GM12878 (cell line): ENCODE measurements at regions not wholly inside any gene's neighbourhood (a gene's known extent, or its start where the extent isn't known, plus 50 kb on each side); places are given as distances from the start of the nearest gene placed in this dataset.

Source experiments
- ATAC-seq: fragments of 200-7000 bp; cut with Tn5 transposase; 3 replicates; pipeline ENCODE4 v1.9.1; 2020; ENCODE audit warnings: mild to moderate bottlenecking, moderate library complexity
- BruUV-seq: library from RNA; stranded (reverse); fragments of 400-500 nt; replicated peaks from 2 replicates; lab custom pipeline; 2021; lab: Mats Ljungman, UMichigan
- CTCF ChIA-PET: fragments of 300-600 bp; sonication (Branson Sonifier 250); formaldehyde crosslinking; extraction: SDS; loops from one replicate; lab custom pipeline; 2021; ENCODE audit warnings: inconsistent platforms; lab: Yijun Ruan, JAX
- POLR2A ChIA-PET: fragments of 350-600 bp; formaldehyde crosslinking; extraction: SDS; loops from one replicate; lab custom pipeline; 2021; ENCODE audit warnings: inconsistent platforms; lab: Charles Lee
- RAD21 ChIA-PET: fragments of 300-600 bp; sonication (Branson Sonifier 250); formaldehyde crosslinking; loops from one replicate; lab custom pipeline; 2023; ENCODE audit warnings: antibody characterized with exemption; ENCODE audit not compliant: unreplicated experiment; lab: Charles Lee
- SMC1A ChIA-PET: fragments of 300-600 bp; sonication (Branson Sonifier 250); formaldehyde crosslinking; loops from one replicate; lab custom pipeline; 2023; ENCODE audit not compliant: unreplicated experiment, uncharacterized antibody; lab: Charles Lee
- DNase-seq: peaks from one replicate; pipeline ENCODE4 v3.0.0-alpha.2; 2011; ENCODE audit warnings: low read depth, low spot score
- FAIRE-seq: peaks from 3 replicates; lab custom pipeline; 2011; peaks lifted over from hg19 to GRCh38; lab: Jason Lieb, UNC
- H2AFZ ChIP-seq: 2 replicates; pipeline ENCODE4 v1.6.0; 2011; ENCODE audit warnings: low read depth, low read length, control low read depth; ENCODE audit not compliant: control insufficient read depth
- H3K27ac ChIP-seq: 2 replicates; pipeline ENCODE4 v1.5.1; 2011; ENCODE audit warnings: control low read depth; ENCODE audit not compliant: control insufficient read depth, insufficient read depth
- H3K27me3 ChIP-seq, 2 experiments: replicated peaks in 1 of 2; 2 replicates each; pipeline versions ENCODE4 v1.6.0 to v1.6.1; 2011; ENCODE audit warnings: low read length in 1 of 2; ENCODE audit not compliant: control insufficient read depth in 2 of 2, insufficient read depth in 2 of 2
- H3K36me3 ChIP-seq, 2 experiments: 2 replicates each; pipeline ENCODE4 v1.5.1; 2011; ENCODE audit warnings: low read length in 1 of 2; ENCODE audit not compliant: control insufficient read depth in 2 of 2, insufficient read depth in 2 of 2
- H3K4me1 ChIP-seq: 2 replicates; pipeline ENCODE4 v1.6.1; 2011; ENCODE audit warnings: mild to moderate bottlenecking, low read length, moderate library complexity, mixed read lengths; ENCODE audit not compliant: control insufficient read depth, insufficient read depth
- H3K4me2 ChIP-seq: 2 replicates; pipeline ENCODE4 v1.6.0; 2011; ENCODE audit warnings: control low read depth; ENCODE audit not compliant: control insufficient read depth, insufficient read depth
- H3K4me3 ChIP-seq: fragments of 200-600 bp; sonication (generic); 2 replicates; pipeline ENCODE4 v1.5.1; 2016
- H3K79me2 ChIP-seq: 2 replicates; pipeline ENCODE4 v1.6.0; 2011; ENCODE audit warnings: low read length; ENCODE audit not compliant: control insufficient read depth, insufficient read depth
- H3K9ac ChIP-seq: 2 replicates; pipeline ENCODE4 v1.8.0; 2011; ENCODE audit warnings: low read length, control low read depth, mixed read lengths; ENCODE audit not compliant: control insufficient read depth, insufficient read depth
- H3K9me3 ChIP-seq: replicated peaks from 3 replicates; pipeline ENCODE4 v1.5.1; 2011; ENCODE audit warnings: mild to moderate bottlenecking, low read length; ENCODE audit not compliant: control insufficient read depth, insufficient read depth
- H4K20me1 ChIP-seq: 2 replicates; pipeline ENCODE4 v1.6.0; 2011; ENCODE audit not compliant: control insufficient read depth, insufficient read depth
- BCL11A ChIP-seq: IDR thresholded peaks from 2 replicates; pipeline ENCODE4 v1.6.1; 2011; ENCODE audit warnings: low read depth, low read length
- CBFB ChIP-seq: IDR thresholded peaks from 2 replicates; pipeline ENCODE4 v1.6.1; 2016; ENCODE audit warnings: antibody characterized with exemption, low read depth
- EED ChIP-seq: sonication (generic); IDR thresholded peaks from 2 replicates; pipeline ENCODE4 v1.6.1; 2016; ENCODE audit warnings: antibody characterized with exemption, low read depth
- EGR1 ChIP-seq, 2 experiments: IDR thresholded peaks; 1 replicate in 1 of 2; 2 replicates in 1 of 2; pipeline ENCODE4 v1.6.1; 2011 to 2012; ENCODE audit warnings: low read depth in 2 of 2, low read length in 2 of 2, borderline replicate concordance in 1 of 2, mild to moderate bottlenecking in 1 of 2, moderate library complexity in 1 of 2
- ESRRA ChIP-seq: IDR thresholded peaks from 2 replicates; pipeline ENCODE4 v1.6.1; 2012; ENCODE audit warnings: mild to moderate bottlenecking, low read length, improper control_type of control experiment
- FOXM1 ChIP-seq: IDR thresholded peaks from 2 replicates; pipeline ENCODE4 v1.6.1; 2012; ENCODE audit warnings: low read depth, mild to moderate bottlenecking, inconsistent platforms, low read length, moderate library complexity
- MYC ChIP-seq: IDR thresholded peaks from 2 replicates; pipeline ENCODE4 v1.6.1; 2011; ENCODE audit warnings: mild to moderate bottlenecking, low read length, moderate library complexity, inconsistent platforms; ENCODE audit not compliant: insufficient read depth, insufficient replicate concordance, insufficient read length, severe bottlenecking
- NR2F1 ChIP-seq: fragments of 450-650 bp; conservative IDR thresholded peaks from 2 replicates; pipeline ENCODE4 v1.6.1; 2017; ENCODE audit warnings: mild to moderate bottlenecking
- PBX3 ChIP-seq: IDR thresholded peaks from 2 replicates; pipeline ENCODE4 v1.6.1; 2011; ENCODE audit warnings: mild to moderate bottlenecking, low read depth, low read length, moderate library complexity; ENCODE audit not compliant: insufficient replicate concordance
- RAD51 ChIP-seq: fragments of 450-650 bp; IDR thresholded peaks from 2 replicates; pipeline ENCODE4 v1.6.1; 2016; ENCODE audit warnings: moderate library complexity, mild to moderate bottlenecking, inconsistent platforms
- RB1 ChIP-seq: fragments of 450-650 bp; formaldehyde crosslinking; IDR thresholded peaks from 2 replicates; pipeline ENCODE4 v1.6.1; 2017; ENCODE audit warnings: mild to moderate bottlenecking, borderline replicate concordance
- RCOR1 ChIP-seq: conservative IDR thresholded peaks from 2 replicates; pipeline ENCODE4 v1.6.1; 2012; ENCODE audit warnings: low read depth, low read length, improper control_type of control experiment
- SRF ChIP-seq, 2 experiments: IDR thresholded peaks; 2 replicates each; pipeline ENCODE4 v1.6.1; 2011; ENCODE audit warnings: low read depth in 2 of 2, low read length in 2 of 2, mild to moderate bottlenecking in 1 of 2, moderate library complexity in 1 of 2
- STAT1 ChIP-seq: fragments of 450-650 bp; conservative IDR thresholded peaks from 2 replicates; pipeline ENCODE4 v1.6.1; 2014; ENCODE audit warnings: antibody characterized with exemption, mild to moderate bottlenecking
- TBL1XR1 ChIP-seq: IDR thresholded peaks from 2 replicates; pipeline ENCODE4 v1.6.1; 2012; ENCODE audit warnings: low read depth, low read length, improper control_type of control experiment
- TCF3 ChIP-seq: IDR thresholded peaks from 2 replicates; pipeline ENCODE4 v1.6.1; 2012; ENCODE audit warnings: low read depth, mild to moderate bottlenecking, low read length, borderline replicate concordance; ENCODE audit not compliant: insufficient read depth
- ZSCAN29 ChIP-seq: fragments of 450-650 bp; IDR thresholded peaks from 2 replicates; pipeline ENCODE4 v1.6.1; 2017; ENCODE audit warnings: mild to moderate bottlenecking, moderate library complexity
- WGBS: methylation state at CpG from one replicate; pipeline ENCODE4 v1.1.6; 2016; ENCODE audit warnings: low lambda C conversion rate; ENCODE audit not compliant: insufficient replicate concordance, insufficient coverage; ENCODE audit errors: missing lambda C conversion rate; 5-methylcytosine and 5-hydroxymethylcytosine counted together
- in situ Hi-C: fragments of 300-500 bp; cut with MboI; formaldehyde crosslinking; loops from 9 replicates; pipeline ENCODE4 v1.14.3; 2018; ENCODE audit warnings: mixed read lengths
- intact Hi-C: fragments of 100-400 bp; cut with micrococcal nuclease; formaldehyde crosslinking; loops from one replicate; pipeline ENCODE4 v1.14.2; 2022; ENCODE audit not compliant: unreplicated experiment

GRCh38 chr5:28190011-28190410, 1151.6 kb upstream of the CDH9 start:
- whole genome bisulfite sequencing = 18% methylated on average over 2 of the region's 2 CpGs
- intact Hi-C loops = no loop called here
- H3K36me3 ChIP-seq = no peaks in the 10 kb centered on the region
- no peak overlapping the region for H3K27ac ChIP-seq
- TF ChIP-seq SRF (IDR thresholded peaks at IDR 0.05; ENCODE audit: low read depth in 2 of 2, low read length in 2 of 2) (no peak), EED (no peak), RB1 (no peak), PBX3 (no peak), MYC (no peak), RAD51 (no peak), STAT1 (no peak)
- H3K27me3 ChIP-seq = no peaks in the 10 kb centered on the region
- H2AFZ ChIP-seq = no peak overlapping the region
- ChIA-PET CTCF (no interaction called here), SMC1A (interaction anchor here (1.0 to 1.3 kb wide), 2 partner anchors 12 to 25 kb away, joined by 3 read pairs; no protein-coding TSS in a partner anchor), POLR2A (no interaction called here), RAD21 (interaction anchor here (0.6 to 1.0 kb wide), 2 partner anchors 27 to 64 kb away, joined by 3 read pairs; no protein-coding TSS in a partner anchor)
- H3K79me2 ChIP-seq = no peaks in the 10 kb centered on the region
- no peaks in the 10 kb centered on the region for H3K9me3 ChIP-seq
- no peak for ATAC-seq
- BruUV-seq = no TSS peak
- H3K4me2 ChIP-seq = no peak overlapping the region
- no peak overlapping the region for H3K9ac ChIP-seq
- no peak for DNase-seq
- no peak for FAIRE-seq
- H4K20me1 ChIP-seq = no peaks in the 10 kb centered on the region
- in situ Hi-C loops = no loop called here
- no peaks in the 10 kb centered on the region for H3K4me1 ChIP-seq
- no peak overlapping the region for H3K4me3 ChIP-seq

GRCh38 chr5:28174691-28175090, 1136.3 kb upstream of the CDH9 start:
- no peak for ATAC-seq
- SMC1A ChIA-PET = no interaction called here
- Histone ChIP-seq H3K9ac (no peak overlapping the region), H4K20me1 (no peaks in the 10 kb centered on the region), H3K4me1 (no peaks in the 10 kb centered on the region), H3K4me2 (no peak overlapping the region), H2AFZ (no peak overlapping the region), H3K36me3 (no peaks in the 10 kb centered on the region), H3K9me3 (no peaks in the 10 kb centered on the region), H3K27ac (no peak overlapping the region), H3K27me3 (no peaks in the 10 kb centered on the region), H3K79me2 (no peaks in the 10 kb centered on the region), H3K4me3 (no peak overlapping the region)
- intact Hi-C loops = no loop called here
- in situ Hi-C loops = no loop called here
- no peak for FAIRE-seq
- POLR2A ChIA-PET = no interaction called here
- CTCF ChIA-PET = no interaction called here
- RAD21 ChIA-PET = no interaction called here
- no TSS peak for BruUV-seq
- DNase-seq = no peak
- TF ChIP-seq NR2F1 (no peak), CBFB (no peak), TCF3 (no peak), BCL11A (no peak), TBL1XR1 (no peak), STAT1 (no peak), FOXM1 (no peak), RCOR1 (no peak), ZSCAN29 (no peak), EGR1 (IDR thresholded peaks at IDR 0.05; ENCODE audit: borderline replicate concordance in 1 of 2, low read depth in 2 of 2, low read length in 2 of 2) (no peak), ESRRA (no peak)
